A673 (cell line): ENCODE measurements at regions not wholly inside any gene's neighbourhood (a gene's known extent, or its start where the extent isn't known, plus 50 kb on each side); places are given as distances from the start of the nearest gene placed in this dataset.
"Not testable (repeated sequence)": the region's sequence is repeated elsewhere in the genome, so short reads cannot be mapped to it uniquely, and the experiment has no call there.

Experiments used
- BruUV-seq: library from RNA; stranded (reverse); fragments of 400-500 nt; replicated peaks from 2 replicates; lab custom pipeline; 2021; lab: Mats Ljungman, UMichigan
- CTCF ChIA-PET: fragments of 300-600 bp; sonication (Branson Sonifier 250); formaldehyde crosslinking; loops from one replicate; lab custom pipeline; 2022; ENCODE audit warnings: antibody characterized with exemption; lab: Charles Lee
- POLR2A ChIA-PET: fragments of 300-600 bp; sonication (Branson Sonifier 250); formaldehyde crosslinking; loops from one replicate; lab custom pipeline; 2022; ENCODE audit warnings: antibody characterized with exemption; ENCODE audit not compliant: low non-redundant PET; lab: Charles Lee
- DNase-seq: peaks from one replicate; pipeline ENCODE4 v3.0.0-alpha.2; 2015; ENCODE audit warnings: low spot score
- H3K27ac ChIP-seq: fragments of 200-600 bp; sonication (generic); 2 replicates; pipeline ENCODE4 v1.5.1; 2016; ENCODE audit warnings: mixed run types, low read depth, mild to moderate bottlenecking, mixed read lengths, antibody characterized with exemption, low read length; ENCODE audit not compliant: poor library complexity, severe bottlenecking
- H3K27me3 ChIP-seq: fragments of 200-600 bp; sonication (generic); replicated peaks from 2 replicates; pipeline ENCODE4 v1.6.1; 2017; ENCODE audit warnings: mixed run types, low read depth, mild to moderate bottlenecking, mixed read lengths, antibody characterized with exemption, low read length; ENCODE audit not compliant: insufficient read depth, poor library complexity
- H3K36me3 ChIP-seq: fragments of 200-600 bp; sonication (generic); 2 replicates; pipeline ENCODE4 v1.6.1; 2016; ENCODE audit warnings: mixed run types, mild to moderate bottlenecking, mixed read lengths, antibody characterized with exemption, low read length; ENCODE audit not compliant: insufficient read depth, poor library complexity, severe bottlenecking
- H3K4me1 ChIP-seq: fragments of 200-600 bp; sonication (generic); 2 replicates; pipeline ENCODE4 v1.6.1; 2017; ENCODE audit warnings: mixed run types, mild to moderate bottlenecking, mixed read lengths, antibody characterized with exemption, low read length; ENCODE audit not compliant: insufficient read depth, poor library complexity, severe bottlenecking
- H3K4me3 ChIP-seq: fragments of 200-600 bp; sonication (generic); 2 replicates; pipeline ENCODE4 v1.5.1; 2016; ENCODE audit warnings: low read depth, mixed run types, mild to moderate bottlenecking, mixed read lengths, low read length; ENCODE audit not compliant: poor library complexity, severe bottlenecking
- H3K9me3 ChIP-seq: fragments of 200-600 bp; sonication (generic); 2 replicates; pipeline ENCODE4 v1.6.1; 2016; ENCODE audit warnings: mixed run types, low read depth, mild to moderate bottlenecking, mixed read lengths, antibody characterized with exemption, low read length; ENCODE audit not compliant: poor library complexity, severe bottlenecking
- CTCF ChIP-seq: fragments of 300-800, 200-600 bp; sonication (generic); conservative IDR thresholded peaks from 2 replicates; pipeline ENCODE4 v1.5.1; 2017; ENCODE audit warnings: low read depth, mild to moderate bottlenecking, antibody characterized with exemption, low read length, moderate library complexity, mixed read lengths
- EZH2 ChIP-seq: fragments of 200-600 bp; sonication (generic); IDR thresholded peaks from 2 replicates; pipeline ENCODE4 v1.6.1; 2017; ENCODE audit warnings: borderline replicate concordance, low read depth, mild to moderate bottlenecking, mixed read lengths, antibody characterized with exemption, low read length; ENCODE audit not compliant: poor library complexity, severe bottlenecking
- intact Hi-C: fragments of 100-400 bp; cut with micrococcal nuclease; formaldehyde crosslinking; loops from one replicate; pipeline ENCODE4 v1.10.0; 2022; ENCODE audit not compliant: unreplicated experiment

DNA sequence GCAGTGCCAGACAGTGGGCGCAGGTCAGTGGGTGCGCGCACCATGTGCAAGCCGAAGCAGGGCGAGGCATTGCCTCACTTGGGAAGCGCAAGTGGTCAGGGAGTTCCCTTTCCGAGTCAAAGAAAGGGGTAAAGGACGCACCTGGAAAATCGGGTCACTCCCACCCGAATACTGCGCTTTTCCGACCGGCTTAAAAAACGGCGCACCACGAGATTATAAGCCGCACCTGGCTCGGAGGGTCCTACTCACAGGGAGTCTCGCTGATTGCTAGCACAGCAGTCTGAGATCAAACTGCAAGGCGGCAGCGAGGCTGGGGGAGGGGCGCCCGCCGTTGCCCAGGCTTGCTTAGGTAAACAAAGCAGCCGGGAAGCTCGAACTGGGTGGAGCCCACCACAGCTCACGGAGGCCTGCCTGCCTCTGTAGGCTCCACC is 77.9 kb downstream of the NR4A2 start:
- H3K9me3 ChIP-seq, DNase-seq, BruUV-seq, H3K27ac ChIP-seq, POLR2A ChIA-PET, H3K4me3 ChIP-seq, H3K4me1 ChIP-seq, intact Hi-C loops, H3K36me3 ChIP-seq, CTCF ChIA-PET, H3K27me3 ChIP-seq: not testable (repeated sequence)

DNA sequence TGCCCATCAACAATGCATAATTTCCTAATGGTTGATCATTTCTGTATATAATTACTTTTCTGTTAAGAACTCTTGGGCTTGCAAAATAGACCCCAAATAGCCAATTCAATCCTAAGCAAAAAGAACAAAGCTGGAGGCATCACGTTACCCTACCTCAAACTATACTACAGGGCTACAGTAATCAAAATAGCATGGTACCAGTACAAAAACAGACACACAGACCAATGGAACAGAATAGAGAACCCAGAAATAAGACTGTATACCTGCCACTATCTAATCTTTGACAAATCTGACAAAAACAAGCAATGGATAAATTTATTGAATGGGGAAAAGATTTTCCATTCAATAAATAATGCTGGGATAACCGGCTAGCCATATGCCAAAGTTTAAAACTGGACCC is 78.8 kb downstream of the NR4A2 start:
- POLR2A ChIA-PET, result no interaction called here
- intact Hi-C loops, result no loop called here

GRCh38 chr2:156242874-156243273 is 89.6 kb downstream of the NR4A2 start:
- no peak for DNase-seq
- no peaks in the 10 kb centered on the region for H3K9me3 ChIP-seq
- H3K27me3 ChIP-seq, result no peaks in the 10 kb centered on the region
- intact Hi-C loops, result no loop called here
- no peak overlapping the region for H3K4me3 ChIP-seq
- TF ChIP-seq CTCF, result no peak
- no TSS peak for BruUV-seq
- no peak overlapping the region for H3K27ac ChIP-seq
- H3K4me1 ChIP-seq, result no peaks in the 10 kb centered on the region
- ChIA-PET POLR2A (no interaction called here), CTCF (no interaction called here)
- H3K36me3 ChIP-seq, result no peaks in the 10 kb centered on the region

More for the DNA sequence above, 78.8 kb downstream of the NR4A2 start:
- no peak overlapping the region for H3K4me3 ChIP-seq
- DNase-seq, result no peak
- no peaks in the 10 kb centered on the region for H3K4me1 ChIP-seq
- H3K27ac ChIP-seq, result no peak overlapping the region
- no peaks in the 10 kb centered on the region for H3K9me3 ChIP-seq
- no TSS peak for BruUV-seq
- CTCF ChIA-PET, result no interaction called here
- H3K27me3 ChIP-seq, result no peaks in the 10 kb centered on the region
- no peak for TF ChIP-seq EZH2
- TF ChIP-seq CTCF, result no peak
- H3K36me3 ChIP-seq, result no peaks in the 10 kb centered on the region

DNA sequence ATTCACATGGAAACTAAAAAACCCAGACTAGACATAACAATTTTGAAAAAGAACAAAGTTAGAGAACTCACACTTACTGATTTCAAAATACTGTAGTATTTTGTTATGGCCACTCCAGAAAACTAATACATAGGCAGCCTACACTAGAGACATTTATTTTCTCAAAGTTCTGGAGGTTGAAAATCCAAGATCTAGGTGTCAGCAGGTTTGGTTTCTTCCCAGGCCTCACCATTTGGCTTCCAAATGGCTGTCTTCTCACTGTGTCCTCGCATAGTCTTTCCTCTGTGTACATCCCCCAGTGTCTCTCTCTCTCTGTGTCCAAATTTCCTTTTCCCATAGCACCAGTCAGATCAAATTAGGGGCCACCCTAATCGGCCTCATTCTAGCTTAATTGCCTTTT is 95.0 kb downstream of the NR4A2 start:
- no peaks in the 10 kb centered on the region for H3K27me3 ChIP-seq
- no TSS peak for BruUV-seq

More for the DNA sequence above, 95.0 kb downstream of the NR4A2 start:
- H3K4me3 ChIP-seq, result no peak overlapping the region
- no peaks in the 10 kb centered on the region for H3K4me1 ChIP-seq
- intact Hi-C loops, result no loop called here
- H3K9me3 ChIP-seq, result no peaks in the 10 kb centered on the region
- POLR2A ChIA-PET, result no interaction called here
- no peak for DNase-seq
- H3K27ac ChIP-seq, result no peak overlapping the region
- CTCF ChIA-PET, result no interaction called here
- TF ChIP-seq CTCF (no peak), EZH2 (no peak)
- H3K36me3 ChIP-seq, result no peaks in the 10 kb centered on the region
